Kidney (tissue), 13 donors: ENCODE measurements at regions not wholly inside any gene's neighbourhood (a gene's known extent, or its start where the extent isn't known, plus 50 kb on each side); places are given as distances from the start of the nearest gene placed in this dataset.

Experiments
- DNase-seq, 5 donors: peaks; one replicate each; pipeline ENCODE4 v3.0.0-alpha.2; 2013 to 2020
- FAIRE-seq: peaks from 2 replicates; lab custom pipeline; 2012; peaks lifted over from hg19 to GRCh38; lab: Jason Lieb, UNC
- H3K27ac ChIP-seq, 2 donors: one replicate each; pipeline ENCODE4 v1.7.0; 2013; ENCODE audit warnings: low read depth in 2 of 2, low read length in 2 of 2, inconsistent platforms in 1 of 2
- H3K27me3 ChIP-seq: one replicate; pipeline ENCODE4 v1.7.1; 2013; ENCODE audit warnings: low read length, inconsistent platforms; ENCODE audit not compliant: control insufficient read depth, insufficient read depth
- H3K36me3 ChIP-seq, 3 donors: one replicate each; pipeline versions ENCODE4 v1.7.0 to v1.7.1; 2013; ENCODE audit warnings: low read length in 3 of 3, control low read depth in 1 of 3, inconsistent platforms in 1 of 3; ENCODE audit not compliant: insufficient read depth in 3 of 3, control insufficient read depth in 2 of 3
- H3K4me1 ChIP-seq, 3 donors: one replicate each; pipeline versions ENCODE4 v1.7.0 to v1.7.1; 2013; ENCODE audit warnings: low read length in 3 of 3, inconsistent platforms in 1 of 3, low read depth in 1 of 3; ENCODE audit not compliant: control insufficient read depth in 2 of 3, insufficient read depth in 2 of 3
- H3K4me3 ChIP-seq, 3 donors: one replicate each; pipeline versions ENCODE4 v1.7.0 to v1.8.1; 2013; ENCODE audit warnings: low read length in 3 of 3, control low read depth in 1 of 3, inconsistent platforms in 1 of 3
- H3K9ac ChIP-seq, 3 donors: one replicate each; pipeline versions ENCODE4 v1.7.0 to v1.7.1; 2013; ENCODE audit warnings: low read length in 3 of 3, control low read depth in 1 of 3, inconsistent platforms in 1 of 3
- H3K9me3 ChIP-seq, 3 donors: one replicate each; pipeline versions ENCODE4 v1.7.0 to v1.7.1; 2013; ENCODE audit warnings: low read length in 3 of 3, control low read depth in 1 of 3, inconsistent platforms in 1 of 3; ENCODE audit not compliant: control insufficient read depth in 2 of 3, insufficient read depth in 1 of 3
- intact Hi-C: fragments of 100-400 bp; cut with DNase I; formaldehyde crosslinking; loops from one replicate; pipeline ENCODE4 v1.11.1; 2022
- TF ChIP-seq, protein P1 (sequence below): IDR thresholded peaks from 3 replicates; pipeline ENCODE4 v1.5.1; 2012; ENCODE audit warnings: mild to moderate bottlenecking, moderate library complexity, borderline replicate concordance; ENCODE audit not compliant: insufficient read depth; ENCODE audit errors: extremely low read depth
- donor health status: control.
- donor health status: control.
- donor health status: control.
- donor health status: control.
- donor health status: control.
- donor health status: DM: yes; HTN: yes; CAD: no.
- donor health status: Normal renal cell carcinoma (clear cell type).

DNA sequence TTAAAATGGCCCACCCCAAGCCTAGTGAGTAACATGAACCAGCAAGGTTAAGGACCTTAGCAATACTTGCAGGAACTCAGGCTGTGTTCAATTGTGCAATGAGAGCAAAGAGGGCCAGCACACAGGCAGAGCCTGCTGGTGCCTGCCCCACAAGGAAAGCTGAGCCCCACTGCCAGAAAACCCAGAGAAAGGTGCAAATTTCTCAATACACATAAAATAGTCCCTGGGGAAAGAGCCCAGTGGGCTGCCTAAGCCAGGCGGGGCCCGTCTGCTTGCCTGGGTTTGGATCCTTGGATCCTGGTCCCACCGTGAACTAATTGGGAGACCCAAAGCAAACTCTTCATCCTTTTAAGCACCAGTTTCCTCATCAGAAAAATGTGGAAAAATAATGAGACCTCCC is 128.5 kb upstream of the CACNA1E start:
- no peak for DNase-seq
- Histone ChIP-seq H3K36me3 (no peaks in the 10 kb centered on the region), H3K27ac (no peak overlapping the region), H3K9me3 (no peaks in the 10 kb centered on the region), H3K27me3 (no peaks in the 10 kb centered on the region), H3K4me3 (no peak overlapping the region), H3K4me1 (no peaks in the 10 kb centered on the region), H3K9ac (no peak overlapping the region)
- intact Hi-C loops = no loop called here
- TF ChIP-seq, protein P1, sequence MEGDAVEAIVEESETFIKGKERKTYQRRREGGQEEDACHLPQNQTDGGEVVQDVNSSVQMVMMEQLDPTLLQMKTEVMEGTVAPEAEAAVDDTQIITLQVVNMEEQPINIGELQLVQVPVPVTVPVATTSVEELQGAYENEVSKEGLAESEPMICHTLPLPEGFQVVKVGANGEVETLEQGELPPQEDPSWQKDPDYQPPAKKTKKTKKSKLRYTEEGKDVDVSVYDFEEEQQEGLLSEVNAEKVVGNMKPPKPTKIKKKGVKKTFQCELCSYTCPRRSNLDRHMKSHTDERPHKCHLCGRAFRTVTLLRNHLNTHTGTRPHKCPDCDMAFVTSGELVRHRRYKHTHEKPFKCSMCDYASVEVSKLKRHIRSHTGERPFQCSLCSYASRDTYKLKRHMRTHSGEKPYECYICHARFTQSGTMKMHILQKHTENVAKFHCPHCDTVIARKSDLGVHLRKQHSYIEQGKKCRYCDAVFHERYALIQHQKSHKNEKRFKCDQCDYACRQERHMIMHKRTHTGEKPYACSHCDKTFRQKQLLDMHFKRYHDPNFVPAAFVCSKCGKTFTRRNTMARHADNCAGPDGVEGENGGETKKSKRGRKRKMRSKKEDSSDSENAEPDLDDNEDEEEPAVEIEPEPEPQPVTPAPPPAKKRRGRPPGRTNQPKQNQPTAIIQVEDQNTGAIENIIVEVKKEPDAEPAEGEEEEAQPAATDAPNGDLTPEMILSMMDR = no peak
- FAIRE-seq = no peak

DNA sequence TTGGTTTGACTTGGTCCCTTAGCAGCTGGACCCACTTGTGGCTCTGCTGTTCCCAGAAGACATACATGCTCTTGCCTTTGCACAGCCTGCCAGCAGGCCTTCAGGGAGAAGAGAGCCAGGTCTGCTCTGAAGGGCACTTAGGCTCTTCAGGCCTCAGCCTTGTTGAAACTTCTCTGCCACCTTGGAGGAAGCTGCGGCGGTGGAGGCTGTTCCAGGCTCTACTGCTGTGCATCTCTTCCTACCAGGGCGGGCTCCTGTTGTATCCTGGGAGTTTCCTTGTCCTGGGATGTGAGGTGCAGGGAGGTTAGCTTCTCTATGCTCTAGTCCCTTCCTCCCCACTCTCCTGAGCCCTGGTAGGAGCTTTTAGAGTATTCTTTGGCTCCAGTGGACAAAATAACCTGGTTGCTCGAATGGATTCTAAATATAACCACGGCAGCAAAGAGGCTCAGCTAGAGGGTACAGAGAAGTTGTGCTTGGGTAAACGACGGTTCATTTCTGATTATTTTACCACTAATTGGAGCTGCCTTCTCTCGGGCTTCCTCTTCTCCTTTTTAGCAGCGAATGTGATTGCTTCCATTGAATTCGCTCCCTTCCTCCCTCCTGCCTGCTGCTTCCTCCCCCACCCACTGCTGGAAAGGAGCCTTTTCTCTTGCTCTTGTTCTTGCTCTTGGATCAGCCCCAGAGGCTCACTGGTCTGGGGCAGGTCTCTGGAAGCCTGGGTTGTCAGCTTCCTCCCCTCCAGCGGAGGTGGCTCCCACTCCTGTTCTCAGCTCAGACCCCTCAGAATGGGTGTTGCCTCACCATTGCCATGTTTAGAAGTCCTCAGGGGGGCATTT is 126.6 kb upstream of the CACNA1E start:
- Histone ChIP-seq H3K9me3 (no peaks in the 10 kb centered on the region), H3K27me3 (no peaks in the 10 kb centered on the region), H3K27ac (no peak overlapping the region), H3K9ac (no peak overlapping the region), H3K4me3 (no peak overlapping the region), H3K36me3 (no peaks in the 10 kb centered on the region), H3K4me1 (no peaks in the 10 kb centered on the region)
- intact Hi-C loops = no loop called here
- no peak for DNase-seq
- TF ChIP-seq, protein P1 = no peak
- FAIRE-seq = no peak

DNA sequence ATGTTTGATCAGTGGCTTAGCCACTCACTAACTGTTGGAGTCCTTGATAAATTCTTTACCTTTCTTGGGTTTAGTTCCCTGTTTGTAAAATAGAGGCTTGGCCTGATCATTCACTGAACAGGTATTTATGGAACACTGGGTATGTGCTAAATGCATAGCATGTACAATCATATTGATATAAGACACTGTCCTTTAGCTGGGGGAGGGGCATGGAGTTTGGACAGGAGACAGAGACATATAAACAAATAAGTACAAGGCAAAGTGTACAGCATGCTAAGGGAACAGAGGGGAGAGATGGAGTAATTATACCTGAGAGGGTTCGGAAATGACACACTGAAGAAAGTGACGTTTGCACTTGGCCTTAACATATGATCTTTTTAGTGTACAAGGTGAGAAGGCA is 124.3 kb upstream of the CACNA1E start:
- TF ChIP-seq, protein P1 = no peak
- H3K27me3 ChIP-seq = no peaks in the 10 kb centered on the region
- no peaks in the 10 kb centered on the region for H3K9me3 ChIP-seq
- DNase-seq (no peak), FAIRE-seq (no peak)
- H3K36me3 ChIP-seq = no peaks in the 10 kb centered on the region
- no peak overlapping the region for H3K9ac ChIP-seq
- H3K4me1 ChIP-seq = no peaks in the 10 kb centered on the region
- no peak overlapping the region for H3K4me3 ChIP-seq
- intact Hi-C loops = no loop called here
- no peak overlapping the region for H3K27ac ChIP-seq
